CD14-positive monocyte (primary cell): ENCODE measurements at regions not wholly inside any gene's neighbourhood (a gene's known extent, or its start where the extent isn't known, plus 50 kb on each side); places are given as distances from the start of the nearest gene placed in this dataset.

Experiments
- DNase-seq, 3 donors: peaks; one replicate each; pipeline ENCODE4 v3.0.0-alpha.2; 2011 to 2022
- H2AFZ ChIP-seq: 2 replicates; pipeline ENCODE4 v1.6.0; 2012; ENCODE audit warnings: mild to moderate bottlenecking, low read depth, low read length, inconsistent platforms; ENCODE audit not compliant: insufficient read depth, poor library complexity, severe bottlenecking
- H3K27ac ChIP-seq, 2 donors: 1 replicate in 1 of 2; 2 replicates in 1 of 2; pipeline ENCODE4 v1.5.1; 2012 to 2013; ENCODE audit warnings: low read length in 2 of 2, control low read depth in 1 of 2, inconsistent platforms in 1 of 2, low read depth in 1 of 2, mild to moderate bottlenecking in 1 of 2
- H3K27me3 ChIP-seq, 2 donors: one replicate each; pipeline versions ENCODE4 v1.6.0 to v1.6.1; 2011 to 2013; ENCODE audit warnings: low read length in 2 of 2; ENCODE audit not compliant: control insufficient read depth in 2 of 2, insufficient read depth in 2 of 2
- H3K36me3 ChIP-seq, 2 donors: replicated peaks in 1 of 2; 1 replicate in 1 of 2; 2 replicates in 1 of 2; pipeline versions ENCODE4 v1.5.1 to v1.6.1; 2012 to 2013; ENCODE audit warnings: low read length in 2 of 2, control low read depth in 1 of 2, inconsistent platforms in 1 of 2, mild to moderate bottlenecking in 1 of 2; ENCODE audit not compliant: insufficient read depth in 2 of 2, control insufficient read depth in 1 of 2
- H3K4me1 ChIP-seq, 2 donors: 1 replicate in 1 of 2; 2 replicates in 1 of 2; pipeline versions ENCODE4 v1.5.1 to v1.6.1; 2012 to 2013; ENCODE audit warnings: low read length in 2 of 2, control low read depth in 1 of 2, inconsistent platforms in 1 of 2, mild to moderate bottlenecking in 1 of 2, moderate library complexity in 1 of 2; ENCODE audit not compliant: insufficient read depth in 2 of 2, control insufficient read depth in 1 of 2
- H3K4me2 ChIP-seq: replicated peaks from 2 replicates; pipeline ENCODE3; 2012; ENCODE audit warnings: low read length, moderate library complexity, mild to moderate bottlenecking; ENCODE audit not compliant: poor library complexity, severe bottlenecking; ENCODE audit errors: extremely low read depth
- H3K4me3 ChIP-seq, 3 experiments: fragments of 200-600 bp in 1 of 3; sonication (generic) in 1 of 3; replicated peaks in 1 of 3; 1 replicate in 2 of 3; 2 replicates in 1 of 3; pipeline ENCODE4 v1.5.1; 2011 to 2013; ENCODE audit warnings: low read length in 3 of 3, mild to moderate bottlenecking in 3 of 3, control low read depth in 2 of 3, low read depth in 2 of 3, inconsistent platforms in 1 of 3, moderate library complexity in 1 of 3
- H3K79me2 ChIP-seq: 2 replicates; pipeline ENCODE4 v1.6.0; 2012; ENCODE audit warnings: mild to moderate bottlenecking, control low read depth, inconsistent platforms, low read length, moderate library complexity; ENCODE audit not compliant: insufficient read depth
- H3K9ac ChIP-seq: 2 replicates; pipeline ENCODE4 v1.6.0; 2017; ENCODE audit warnings: low read length, mild to moderate bottlenecking; ENCODE audit not compliant: insufficient read depth, poor library complexity, severe bottlenecking
- H3K9me3 ChIP-seq, 2 donors: replicated peaks in 1 of 2; 1 replicate in 1 of 2; 2 replicates in 1 of 2; pipeline versions ENCODE4 v1.5.1 to v1.6.1; 2012 to 2013; ENCODE audit warnings: low read length in 2 of 2, control low read depth in 1 of 2; ENCODE audit not compliant: control insufficient read depth in 1 of 2, insufficient read depth in 1 of 2
- H4K20me1 ChIP-seq: 2 replicates; pipeline ENCODE4 v1.6.0; 2012; ENCODE audit warnings: mild to moderate bottlenecking, low read length, control low read depth, moderate library complexity; ENCODE audit not compliant: insufficient read depth
- H3K27ac Mint-ChIP-seq, 7 donors: one replicate each; pipeline ENCODE4 v1.8.0; 2020; ENCODE audit warnings: mild to moderate bottlenecking in 7 of 7, mixed read lengths in 7 of 7, moderate library complexity in 6 of 7, inconsistent platforms in 2 of 7
- H3K27me3 Mint-ChIP-seq, 3 donors: one replicate each; pipeline ENCODE4 v1.8.0; 2021 to 2022; ENCODE audit warnings: low read depth in 3 of 3, mild to moderate bottlenecking in 3 of 3, mixed read lengths in 3 of 3, moderate library complexity in 3 of 3, inconsistent platforms in 1 of 3
- H3K36me3 Mint-ChIP-seq, 2 donors: one replicate each; pipeline ENCODE4 v1.8.0; 2020; ENCODE audit warnings: mixed read lengths in 2 of 2, inconsistent platforms in 1 of 2, mild to moderate bottlenecking in 1 of 2
- H3K4me1 Mint-ChIP-seq: one replicate; pipeline ENCODE4 v1.8.0; 2020; ENCODE audit warnings: mild to moderate bottlenecking, mixed read lengths
- H3K4me3 Mint-ChIP-seq, 2 donors: one replicate each; pipeline ENCODE4 v1.8.0; 2020; ENCODE audit warnings: mild to moderate bottlenecking in 2 of 2, mixed read lengths in 2 of 2, moderate library complexity in 1 of 2
- H3K9me3 Mint-ChIP-seq, 7 donors: one replicate each; pipeline ENCODE4 v1.8.0; 2020 to 2022; ENCODE audit warnings: mixed read lengths in 7 of 7, mild to moderate bottlenecking in 6 of 7, moderate library complexity in 6 of 7, inconsistent platforms in 2 of 7
- WGBS: methylation state at CpG from one replicate; pipeline ENCODE4 v1.1.5; 2013; ENCODE audit warnings: missing lambda C conversion rate; ENCODE audit not compliant: insufficient coverage; 5-methylcytosine and 5-hydroxymethylcytosine counted together
- intact Hi-C, 2 donors: fragments of 100-400 bp; cut with micrococcal nuclease; formaldehyde crosslinking; loops; one replicate each; pipeline versions ENCODE4 v1.15.0 to v1.15.1; 2023
- TF ChIP-seq, protein P1 (sequence below): fragments of 200-600 bp; IDR thresholded peaks from one replicate; pipeline ENCODE4 v1.8.0; 2022; ENCODE audit warnings: antibody characterized with exemption, mild to moderate bottlenecking

DNA sequence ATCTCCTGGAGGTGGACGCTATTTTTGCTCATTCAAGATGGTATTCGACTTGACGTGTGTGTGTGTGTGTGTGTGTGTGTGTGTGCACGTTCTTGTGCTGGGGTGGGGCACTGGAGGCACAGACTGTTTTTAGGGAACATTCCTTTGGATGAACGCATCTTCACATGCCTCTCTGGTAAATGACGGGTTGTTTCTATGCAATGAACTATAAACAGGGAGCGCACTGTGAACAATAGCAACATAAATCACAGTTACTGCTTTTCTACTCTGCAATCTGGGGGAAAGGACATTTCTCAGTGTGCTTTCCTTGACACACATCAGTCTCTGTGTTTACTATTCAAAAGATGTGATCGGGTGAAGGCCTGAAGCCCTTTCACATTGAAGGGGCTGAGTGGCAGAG lies 120.1 kb upstream of the PITRM1 start:
- Mint-ChIP-seq H3K4me3 (no peak overlapping the region), H3K4me1 (no peaks in the 10 kb centered on the region), H3K27ac (no peak overlapping the region), H3K36me3 (no peaks in the 10 kb centered on the region), H3K27me3 (peaks cover 1 to 7% (median 4%) of the 10 kb centered on the region in 3 donors), H3K9me3 (no peaks in the 10 kb centered on the region)
- WGBS = 85% methylated on average over 3 of the region's 8 CpGs
- Histone ChIP-seq H3K27me3 (no peaks in the 10 kb centered on the region), H4K20me1 (no peaks in the 10 kb centered on the region), H3K79me2 (no peaks in the 10 kb centered on the region), H2AFZ (no peak overlapping the region), H3K9ac (no peak overlapping the region), H3K9me3 (no peaks in the 10 kb centered on the region), H3K4me3 (no peak overlapping the region), H3K4me2 (no peak overlapping the region), H3K4me1 (no peaks in the 10 kb centered on the region), H3K36me3 (no peaks in the 10 kb centered on the region), H3K27ac (no peak overlapping the region)
- no peak for DNase-seq
- intact Hi-C loops = no loop called here
- TF ChIP-seq, protein P1, sequence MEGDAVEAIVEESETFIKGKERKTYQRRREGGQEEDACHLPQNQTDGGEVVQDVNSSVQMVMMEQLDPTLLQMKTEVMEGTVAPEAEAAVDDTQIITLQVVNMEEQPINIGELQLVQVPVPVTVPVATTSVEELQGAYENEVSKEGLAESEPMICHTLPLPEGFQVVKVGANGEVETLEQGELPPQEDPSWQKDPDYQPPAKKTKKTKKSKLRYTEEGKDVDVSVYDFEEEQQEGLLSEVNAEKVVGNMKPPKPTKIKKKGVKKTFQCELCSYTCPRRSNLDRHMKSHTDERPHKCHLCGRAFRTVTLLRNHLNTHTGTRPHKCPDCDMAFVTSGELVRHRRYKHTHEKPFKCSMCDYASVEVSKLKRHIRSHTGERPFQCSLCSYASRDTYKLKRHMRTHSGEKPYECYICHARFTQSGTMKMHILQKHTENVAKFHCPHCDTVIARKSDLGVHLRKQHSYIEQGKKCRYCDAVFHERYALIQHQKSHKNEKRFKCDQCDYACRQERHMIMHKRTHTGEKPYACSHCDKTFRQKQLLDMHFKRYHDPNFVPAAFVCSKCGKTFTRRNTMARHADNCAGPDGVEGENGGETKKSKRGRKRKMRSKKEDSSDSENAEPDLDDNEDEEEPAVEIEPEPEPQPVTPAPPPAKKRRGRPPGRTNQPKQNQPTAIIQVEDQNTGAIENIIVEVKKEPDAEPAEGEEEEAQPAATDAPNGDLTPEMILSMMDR = no peak

DNA sequence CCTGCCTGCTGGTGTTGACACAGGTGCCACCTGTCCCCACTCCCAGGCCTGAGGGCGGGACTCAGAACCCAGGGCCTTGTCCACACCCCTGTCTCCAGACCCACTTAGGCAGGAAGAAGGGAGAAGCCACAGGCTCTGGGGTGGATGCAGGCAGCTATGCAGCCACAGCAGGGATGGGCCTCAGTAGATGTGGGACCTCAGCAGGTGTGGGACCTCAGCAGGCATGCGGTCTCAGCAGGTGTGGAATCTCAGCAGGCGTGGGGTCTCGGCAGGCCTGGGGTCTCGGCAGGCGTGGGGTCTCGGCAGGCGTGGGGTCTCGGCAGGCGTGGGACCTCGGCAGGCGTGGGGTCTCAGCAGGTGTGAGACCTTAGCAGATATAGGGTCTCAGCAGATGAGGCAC lies 118.0 kb upstream of the PITRM1 start:
- intact Hi-C loops = no loop called here
- no peaks in the 10 kb centered on the region for H3K4me1 Mint-ChIP-seq
- 83% methylated on average over 11 of the region's 12 CpGs for WGBS

More for the DNA sequence above, 118.0 kb upstream of the PITRM1 start:
- H2AFZ ChIP-seq = no peak overlapping the region
- no peaks in the 10 kb centered on the region for H3K4me1 ChIP-seq
- H4K20me1 ChIP-seq = no peaks in the 10 kb centered on the region
- H3K9ac ChIP-seq = no peak overlapping the region
- H3K9me3 ChIP-seq = no peaks in the 10 kb centered on the region
- H3K27ac Mint-ChIP-seq = no peak overlapping the region
- no peaks in the 10 kb centered on the region for H3K79me2 ChIP-seq
- peaks cover 1 to 4% (median 3%) of the 10 kb centered on the region in 3 donors for H3K27me3 Mint-ChIP-seq
- H3K27me3 ChIP-seq = no peaks in the 10 kb centered on the region
- no peaks in the 10 kb centered on the region for H3K36me3 ChIP-seq
- H3K27ac ChIP-seq = no peak overlapping the region
- no peak overlapping the region for H3K4me2 ChIP-seq
- no peak overlapping the region for H3K4me3 ChIP-seq
- H3K36me3 Mint-ChIP-seq = no peaks in the 10 kb centered on the region
- no peak overlapping the region for H3K4me3 Mint-ChIP-seq
- H3K9me3 Mint-ChIP-seq = no peaks in the 10 kb centered on the region
- DNase-seq = no peak
- TF ChIP-seq, protein P1 = no peak
